ENCODE measurements at regions not wholly inside any gene's neighbourhood (a gene's known extent, or its start where the extent isn't known, plus 50 kb on each side); places are given as distances from the start of the nearest gene placed in this dataset.

GRCh38 chr4:100823066-100823992 is 305.5 kb upstream of the EMCN start:
- peak; percentile 13 for DNase-seq (ENCODE audit: low spot score)
- TF ChIP-seq CTCF (IDR thresholded peaks at IDR 0.05; ENCODE audit: borderline replicate concordance, control extremely low read depth, extremely low read depth, insufficient read depth, missing control alignments): no peak
- in situ Hi-C loops (cut with MboI; ENCODE audit: low sequenced_read_pairs, unreplicated experiment): no loop called here

GRCh38 chr4:100820249-100820648 is 302.4 kb upstream of the EMCN start:
- in situ Hi-C loops (cut with MboI; ENCODE audit: low sequenced_read_pairs, unreplicated experiment): no loop called here
- no peak for DNase-seq (ENCODE audit: low spot score)
- TF ChIP-seq CTCF (IDR thresholded peaks at IDR 0.05; ENCODE audit: borderline replicate concordance, control extremely low read depth, extremely low read depth, insufficient read depth, missing control alignments): no peak

GRCh38 chr4:100819505-100819904 is 301.7 kb upstream of the EMCN start:
- DNase-seq (ENCODE audit: low spot score): no peak
- TF ChIP-seq CTCF (IDR thresholded peaks at IDR 0.05; ENCODE audit: borderline replicate concordance, control extremely low read depth, extremely low read depth, insufficient read depth, missing control alignments): no peak
- in situ Hi-C loops (cut with MboI; ENCODE audit: low sequenced_read_pairs, unreplicated experiment): no loop called here

- no peak for DNase-seq (ENCODE audit: low spot score)
- in situ Hi-C loops (cut with MboI; ENCODE audit: low sequenced_read_pairs, unreplicated experiment): no loop called here
- TF ChIP-seq CTCF (IDR thresholded peaks at IDR 0.05; ENCODE audit: borderline replicate concordance, control extremely low read depth, extremely low read depth, insufficient read depth, missing control alignments): no peak
Observed at GRCh38 chr4:100816436-100817045, 298.7 kb upstream of the EMCN start.

GRCh38 chr4:100811046-100811445 is 293.2 kb upstream of the EMCN start:
- DNase-seq (ENCODE audit: low spot score): no peak
- no peak for TF ChIP-seq CTCF (IDR thresholded peaks at IDR 0.05; ENCODE audit: borderline replicate concordance, control extremely low read depth, extremely low read depth, insufficient read depth, missing control alignments)
- in situ Hi-C loops (cut with MboI; ENCODE audit: low sequenced_read_pairs, unreplicated experiment): no loop called here

GRCh38 chr4:100809506-100809905 is 291.7 kb upstream of the EMCN start:
- TF ChIP-seq CTCF (IDR thresholded peaks at IDR 0.05; ENCODE audit: borderline replicate concordance, control extremely low read depth, extremely low read depth, insufficient read depth, missing control alignments): no peak
- DNase-seq (ENCODE audit: low spot score): no peak
- in situ Hi-C loops (cut with MboI; ENCODE audit: low sequenced_read_pairs, unreplicated experiment): no loop called here

Measured in GM13976 (cell line).